ENCODE measurements at regions not wholly inside any gene's neighbourhood (a gene's known extent, or its start where the extent isn't known, plus 50 kb on each side); places are given as distances from the start of the nearest gene placed in this dataset.
A peak's percentile ranks its signal among the peaks of the same experiment; 100 is the strongest.

DNA sequence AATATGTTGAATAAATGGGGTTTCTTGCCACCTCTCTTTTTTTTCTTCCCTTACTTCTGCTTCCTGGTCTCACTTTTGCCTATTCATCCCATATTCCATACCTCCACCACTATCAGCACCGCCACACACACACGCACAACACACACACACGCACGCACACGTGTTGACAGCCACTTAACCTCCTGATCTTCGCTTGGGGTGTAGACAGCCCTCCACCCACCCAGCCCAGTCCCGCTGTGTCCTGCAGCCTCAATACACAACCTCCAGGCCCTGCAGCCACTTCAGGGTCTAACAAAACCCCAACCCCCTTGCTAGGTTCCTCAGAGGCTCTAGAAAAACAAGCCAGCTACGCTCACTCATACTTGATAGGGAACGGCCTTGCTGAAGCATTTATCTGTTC lies 72.3 kb downstream of the LINC00237 start:
- DNase-seq (ENCODE audit: extremely low read depth in 1 of 4, low spot score in 3 of 4) (peak in 3 of 4 experiments; percentile 5 to 6 (median 6)), ATAC-seq (no peak), FAIRE-seq (no peak)
- BruUV-seq (replicated peaks), result no TSS peak
- Histone ChIP-seq H3K4me3 (no peak overlapping the region), H3K27me3 (ENCODE audit: control insufficient read depth in 2 of 2, insufficient read depth in 2 of 2, low read length in 2 of 2) (no peaks in the 10 kb centered on the region; a peak in 2 of 5 replicates), H3K9me3 (replicated peaks; ENCODE audit: control insufficient read depth, insufficient read depth, low read depth, low read length) (no peaks in the 10 kb centered on the region), H3K36me3 (ENCODE audit: control insufficient read depth, insufficient read depth, low read length) (no peaks in the 10 kb centered on the region), H3K9me1 (ENCODE audit: control insufficient read depth, insufficient read depth, low read length) (no peaks in the 10 kb centered on the region), H3K4me1 (replicated peaks in 1 of 2; ENCODE audit: control insufficient read depth in 2 of 2, insufficient read depth in 2 of 2, low read length in 2 of 2) (no peaks in the 10 kb centered on the region; a peak in 1 of 5 replicates), H3K79me2 (ENCODE audit: control insufficient read depth, insufficient read depth, low read length) (no peaks in the 10 kb centered on the region), H2AFZ (ENCODE audit: low read depth, low read length) (no peak overlapping the region), H3K4me2 (ENCODE audit: insufficient read depth, low read length) (no peak overlapping the region), H3K9ac (ENCODE audit: insufficient read depth in 1 of 2, low read depth in 2 of 2, low read length in 2 of 2) (peak overlapping the region in 1 of 2 experiments; percentile 26; a peak in 1 of 4 replicates), H4K20me1 (replicated peaks; ENCODE audit: control insufficient read depth, insufficient read depth, low read length) (no peaks in the 10 kb centered on the region), H3K27ac (ENCODE audit: extremely low read depth, low read depth, low read length) (no peak overlapping the region)
- in situ Hi-C loops (cut with MboI), result no loop called here
- WGBS (ENCODE audit: insufficient coverage, low coverage, missing lambda C conversion rate), result 0% methylated on average over 6 of the region's 9 CpGs
- ChIA-PET CTCF (ENCODE audit: low intra/inter-chr PET ratio) (no interaction called here), POLR2A (no interaction called here)
- intact Hi-C loops (cut with micrococcal nuclease), result no loop called here
- TF ChIP-seq SRF (CRISPR knock-in tag; IDR thresholded peaks at IDR 0.05), result no peak
- TF ChIP-seq CXXC5 (CRISPR knock-in tag; IDR thresholded peaks at IDR 0.05), result peak; percentile 22; the same call in 1 of the 2 replicates
- TF ChIP-seq, protein P1, sequence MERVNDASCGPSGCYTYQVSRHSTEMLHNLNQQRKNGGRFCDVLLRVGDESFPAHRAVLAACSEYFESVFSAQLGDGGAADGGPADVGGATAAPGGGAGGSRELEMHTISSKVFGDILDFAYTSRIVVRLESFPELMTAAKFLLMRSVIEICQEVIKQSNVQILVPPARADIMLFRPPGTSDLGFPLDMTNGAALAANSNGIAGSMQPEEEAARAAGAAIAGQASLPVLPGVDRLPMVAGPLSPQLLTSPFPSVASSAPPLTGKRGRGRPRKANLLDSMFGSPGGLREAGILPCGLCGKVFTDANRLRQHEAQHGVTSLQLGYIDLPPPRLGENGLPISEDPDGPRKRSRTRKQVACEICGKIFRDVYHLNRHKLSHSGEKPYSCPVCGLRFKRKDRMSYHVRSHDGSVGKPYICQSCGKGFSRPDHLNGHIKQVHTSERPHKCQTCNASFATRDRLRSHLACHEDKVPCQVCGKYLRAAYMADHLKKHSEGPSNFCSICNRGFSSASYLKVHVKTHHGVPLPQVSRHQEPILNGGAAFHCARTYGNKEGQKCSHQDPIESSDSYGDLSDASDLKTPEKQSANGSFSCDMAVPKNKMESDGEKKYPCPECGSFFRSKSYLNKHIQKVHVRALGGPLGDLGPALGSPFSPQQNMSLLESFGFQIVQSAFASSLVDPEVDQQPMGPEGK (CRISPR knock-in tag; IDR thresholded peaks at IDR 0.05; ENCODE audit: borderline replicate concordance), result no peak
- no peak for TF ChIP-seq SNRNP70 (optimal IDR thresholded peaks at IDR 0.05; ENCODE audit: low read depth, low read length)
- no peak for TF ChIP-seq SP2 (IDR thresholded peaks at IDR 0.05; ENCODE audit: extremely low read depth, low read depth, low read length, poor library complexity, severe bottlenecking)
- TF ChIP-seq, protein P2, sequence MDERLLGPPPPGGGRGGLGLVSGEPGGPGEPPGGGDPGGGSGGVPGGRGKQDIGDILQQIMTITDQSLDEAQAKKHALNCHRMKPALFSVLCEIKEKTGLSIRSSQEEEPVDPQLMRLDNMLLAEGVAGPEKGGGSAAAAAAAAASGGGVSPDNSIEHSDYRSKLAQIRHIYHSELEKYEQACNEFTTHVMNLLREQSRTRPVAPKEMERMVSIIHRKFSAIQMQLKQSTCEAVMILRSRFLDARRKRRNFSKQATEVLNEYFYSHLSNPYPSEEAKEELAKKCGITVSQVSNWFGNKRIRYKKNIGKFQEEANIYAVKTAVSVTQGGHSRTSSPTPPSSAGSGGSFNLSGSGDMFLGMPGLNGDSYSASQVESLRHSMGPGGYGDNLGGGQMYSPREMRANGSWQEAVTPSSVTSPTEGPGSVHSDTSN (CRISPR knock-in tag; IDR thresholded peaks at IDR 0.05; ENCODE audit: low read depth), result no peak
- TF ChIP-seq, protein P2 (tag; conservative IDR thresholded peaks at IDR 0.05; ENCODE audit: low read depth), result peak; percentile 70
- no peak for TF ChIP-seq MCM2 (IDR thresholded peaks at IDR 0.05; ENCODE audit: low read depth)
- peak; percentile 58; the same call in 1 of the 2 replicates for TF ChIP-seq ARID1B (IDR thresholded peaks at IDR 0.05)
- TF ChIP-seq, protein P3, sequence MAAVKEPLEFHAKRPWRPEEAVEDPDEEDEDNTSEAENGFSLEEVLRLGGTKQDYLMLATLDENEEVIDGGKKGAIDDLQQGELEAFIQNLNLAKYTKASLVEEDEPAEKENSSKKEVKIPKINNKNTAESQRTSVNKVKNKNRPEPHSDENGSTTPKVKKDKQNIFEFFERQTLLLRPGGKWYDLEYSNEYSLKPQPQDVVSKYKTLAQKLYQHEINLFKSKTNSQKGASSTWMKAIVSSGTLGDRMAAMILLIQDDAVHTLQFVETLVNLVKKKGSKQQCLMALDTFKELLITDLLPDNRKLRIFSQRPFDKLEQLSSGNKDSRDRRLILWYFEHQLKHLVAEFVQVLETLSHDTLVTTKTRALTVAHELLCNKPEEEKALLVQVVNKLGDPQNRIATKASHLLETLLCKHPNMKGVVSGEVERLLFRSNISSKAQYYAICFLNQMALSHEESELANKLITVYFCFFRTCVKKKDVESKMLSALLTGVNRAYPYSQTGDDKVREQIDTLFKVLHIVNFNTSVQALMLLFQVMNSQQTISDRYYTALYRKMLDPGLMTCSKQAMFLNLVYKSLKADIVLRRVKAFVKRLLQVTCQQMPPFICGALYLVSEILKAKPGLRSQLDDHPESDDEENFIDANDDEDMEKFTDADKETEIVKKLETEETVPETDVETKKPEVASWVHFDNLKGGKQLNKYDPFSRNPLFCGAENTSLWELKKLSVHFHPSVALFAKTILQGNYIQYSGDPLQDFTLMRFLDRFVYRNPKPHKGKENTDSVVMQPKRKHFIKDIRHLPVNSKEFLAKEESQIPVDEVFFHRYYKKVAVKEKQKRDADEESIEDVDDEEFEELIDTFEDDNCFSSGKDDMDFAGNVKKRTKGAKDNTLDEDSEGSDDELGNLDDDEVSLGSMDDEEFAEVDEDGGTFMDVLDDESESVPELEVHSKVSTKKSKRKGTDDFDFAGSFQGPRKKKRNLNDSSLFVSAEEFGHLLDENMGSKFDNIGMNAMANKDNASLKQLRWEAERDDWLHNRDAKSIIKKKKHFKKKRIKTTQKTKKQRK (IDR thresholded peaks at IDR 0.05; ENCODE audit: borderline replicate concordance, low read depth, low read length), result no peak
- TF ChIP-seq FOXJ2 (tag; IDR thresholded peaks at IDR 0.05), result 0 out of 2 replicates have a peak, but pooled peaks have one; percentile 32
- TF ChIP-seq ZC3H8 (IDR thresholded peaks at IDR 0.05), result no peak
- TF ChIP-seq, protein P4, sequence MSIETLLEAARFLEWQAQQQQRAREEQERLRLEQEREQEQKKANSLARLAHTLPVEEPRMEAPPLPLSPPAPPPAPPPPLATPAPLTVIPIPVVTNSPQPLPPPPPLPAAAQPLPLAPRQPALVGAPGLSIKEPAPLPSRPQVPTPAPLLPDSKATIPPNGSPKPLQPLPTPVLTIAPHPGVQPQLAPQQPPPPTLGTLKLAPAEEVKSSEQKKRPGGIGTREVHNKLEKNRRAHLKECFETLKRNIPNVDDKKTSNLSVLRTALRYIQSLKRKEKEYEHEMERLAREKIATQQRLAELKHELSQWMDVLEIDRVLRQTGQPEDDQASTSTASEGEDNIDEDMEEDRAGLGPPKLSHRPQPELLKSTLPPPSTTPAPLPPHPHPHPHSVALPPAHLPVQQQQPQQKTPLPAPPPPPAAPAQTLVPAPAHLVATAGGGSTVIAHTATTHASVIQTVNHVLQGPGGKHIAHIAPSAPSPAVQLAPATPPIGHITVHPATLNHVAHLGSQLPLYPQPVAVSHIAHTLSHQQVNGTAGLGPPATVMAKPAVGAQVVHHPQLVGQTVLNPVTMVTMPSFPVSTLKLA (conservative IDR thresholded peaks at IDR 0.05), result 0 out of 4 replicates have a peak, but pooled peaks of 1 of the 2 experiments have one; percentile 17

Data from K562 (cell line).